GM12878 (cell line): ENCODE measurements at regions not wholly inside any gene's neighbourhood (a gene's known extent, or its start where the extent isn't known, plus 50 kb on each side); places are given as distances from the start of the nearest gene placed in this dataset.

ENCODE experiments used
- ATAC-seq: fragments of 200-7000 bp; cut with Tn5 transposase; 3 replicates; pipeline ENCODE4 v1.9.1; 2020; ENCODE audit warnings: mild to moderate bottlenecking, moderate library complexity
- BruUV-seq: library from RNA; stranded (reverse); fragments of 400-500 nt; replicated peaks from 2 replicates; lab custom pipeline; 2021; lab: Mats Ljungman, UMichigan
- CTCF ChIA-PET: fragments of 300-600 bp; sonication (Branson Sonifier 250); formaldehyde crosslinking; extraction: SDS; loops from one replicate; lab custom pipeline; 2021; ENCODE audit warnings: inconsistent platforms; lab: Yijun Ruan, JAX
- POLR2A ChIA-PET: fragments of 350-600 bp; formaldehyde crosslinking; extraction: SDS; loops from one replicate; lab custom pipeline; 2021; ENCODE audit warnings: inconsistent platforms; lab: Charles Lee
- RAD21 ChIA-PET: fragments of 300-600 bp; sonication (Branson Sonifier 250); formaldehyde crosslinking; loops from one replicate; lab custom pipeline; 2023; ENCODE audit warnings: antibody characterized with exemption; ENCODE audit not compliant: unreplicated experiment; lab: Charles Lee
- SMC1A ChIA-PET: fragments of 300-600 bp; sonication (Branson Sonifier 250); formaldehyde crosslinking; loops from one replicate; lab custom pipeline; 2023; ENCODE audit not compliant: unreplicated experiment, uncharacterized antibody; lab: Charles Lee
- DNase-seq: peaks from one replicate; pipeline ENCODE4 v3.0.0-alpha.2; 2011; ENCODE audit warnings: low read depth, low spot score
- FAIRE-seq: peaks from 3 replicates; lab custom pipeline; 2011; peaks lifted over from hg19 to GRCh38; lab: Jason Lieb, UNC
- H2AFZ ChIP-seq: 2 replicates; pipeline ENCODE4 v1.6.0; 2011; ENCODE audit warnings: low read depth, low read length, control low read depth; ENCODE audit not compliant: control insufficient read depth
- H3K27ac ChIP-seq: 2 replicates; pipeline ENCODE4 v1.5.1; 2011; ENCODE audit warnings: control low read depth; ENCODE audit not compliant: control insufficient read depth, insufficient read depth
- H3K27me3 ChIP-seq, 2 experiments: replicated peaks in 1 of 2; 2 replicates each; pipeline versions ENCODE4 v1.6.0 to v1.6.1; 2011; ENCODE audit warnings: low read length in 1 of 2; ENCODE audit not compliant: control insufficient read depth in 2 of 2, insufficient read depth in 2 of 2
- H3K36me3 ChIP-seq, 2 experiments: 2 replicates each; pipeline ENCODE4 v1.5.1; 2011; ENCODE audit warnings: low read length in 1 of 2; ENCODE audit not compliant: control insufficient read depth in 2 of 2, insufficient read depth in 2 of 2
- H3K4me1 ChIP-seq: 2 replicates; pipeline ENCODE4 v1.6.1; 2011; ENCODE audit warnings: mild to moderate bottlenecking, low read length, moderate library complexity, mixed read lengths; ENCODE audit not compliant: control insufficient read depth, insufficient read depth
- H3K4me2 ChIP-seq: 2 replicates; pipeline ENCODE4 v1.6.0; 2011; ENCODE audit warnings: control low read depth; ENCODE audit not compliant: control insufficient read depth, insufficient read depth
- H3K4me3 ChIP-seq: fragments of 200-600 bp; sonication (generic); 2 replicates; pipeline ENCODE4 v1.5.1; 2016
- H3K79me2 ChIP-seq: 2 replicates; pipeline ENCODE4 v1.6.0; 2011; ENCODE audit warnings: low read length; ENCODE audit not compliant: control insufficient read depth, insufficient read depth
- H3K9ac ChIP-seq: 2 replicates; pipeline ENCODE4 v1.8.0; 2011; ENCODE audit warnings: low read length, control low read depth, mixed read lengths; ENCODE audit not compliant: control insufficient read depth, insufficient read depth
- H3K9me3 ChIP-seq: replicated peaks from 3 replicates; pipeline ENCODE4 v1.5.1; 2011; ENCODE audit warnings: mild to moderate bottlenecking, low read length; ENCODE audit not compliant: control insufficient read depth, insufficient read depth
- H4K20me1 ChIP-seq: 2 replicates; pipeline ENCODE4 v1.6.0; 2011; ENCODE audit not compliant: control insufficient read depth, insufficient read depth
- CBX3 ChIP-seq: fragments of 200-600 bp; sonication (generic); IDR thresholded peaks from 2 replicates; pipeline ENCODE4 v1.6.1; 2016; ENCODE audit warnings: low read depth, borderline replicate concordance
- E2F8 ChIP-seq: fragments of 450-650 bp; IDR thresholded peaks from 2 replicates; pipeline ENCODE4 v1.6.1; 2018; ENCODE audit warnings: mild to moderate bottlenecking, low read depth, moderate library complexity; ENCODE audit not compliant: partially characterized antibody
- KDM1A ChIP-seq: fragments of 200-600 bp; sonication (generic); IDR thresholded peaks from 2 replicates; pipeline ENCODE4 v1.6.1; 2016; ENCODE audit warnings: borderline replicate concordance
- MYB ChIP-seq: fragments of 150-350 bp; IDR thresholded peaks from 2 replicates; pipeline ENCODE4 v1.6.1; 2014; ENCODE audit warnings: mild to moderate bottlenecking, low read depth, low read length, borderline replicate concordance
- NFYB ChIP-seq: IDR thresholded peaks from 2 replicates; pipeline ENCODE4 v1.6.1; 2011; ENCODE audit warnings: low read depth, mild to moderate bottlenecking, low read length, improper control_type of control experiment, moderate library complexity; ENCODE audit not compliant: insufficient read depth
- NR2F1 ChIP-seq: fragments of 450-650 bp; conservative IDR thresholded peaks from 2 replicates; pipeline ENCODE4 v1.6.1; 2017; ENCODE audit warnings: mild to moderate bottlenecking
- PBX3 ChIP-seq: IDR thresholded peaks from 2 replicates; pipeline ENCODE4 v1.6.1; 2011; ENCODE audit warnings: mild to moderate bottlenecking, low read depth, low read length, moderate library complexity; ENCODE audit not compliant: insufficient replicate concordance
- PKNOX1 ChIP-seq: fragments of 450-650 bp; IDR thresholded peaks from 2 replicates; pipeline ENCODE4 v1.6.1; 2016; ENCODE audit warnings: mild to moderate bottlenecking
- RAD21 ChIP-seq: IDR thresholded peaks from 2 replicates; pipeline ENCODE4 v1.6.1; 2011; ENCODE audit warnings: mild to moderate bottlenecking, low read depth, low read length, moderate library complexity; ENCODE audit not compliant: insufficient read depth
- TARDBP ChIP-seq: IDR thresholded peaks from 2 replicates; pipeline ENCODE4 v1.6.1; 2016; ENCODE audit warnings: borderline replicate concordance
- TCF12 ChIP-seq: IDR thresholded peaks from 2 replicates; pipeline ENCODE4 v1.6.1; 2011; ENCODE audit warnings: low read depth, mild to moderate bottlenecking, low read length
- ZBTB11 ChIP-seq: fragments of 450-650 bp; formaldehyde crosslinking; IDR thresholded peaks from 2 replicates; pipeline ENCODE4 v1.5.0; 2022; ENCODE audit warnings: mild to moderate bottlenecking, missing genetic modification characterization
- WGBS: methylation state at CpG from one replicate; pipeline ENCODE4 v1.1.6; 2016; ENCODE audit warnings: low lambda C conversion rate; ENCODE audit not compliant: insufficient replicate concordance, insufficient coverage; ENCODE audit errors: missing lambda C conversion rate; 5-methylcytosine and 5-hydroxymethylcytosine counted together
- in situ Hi-C: fragments of 300-500 bp; cut with MboI; formaldehyde crosslinking; loops from 9 replicates; pipeline ENCODE4 v1.14.3; 2018; ENCODE audit warnings: mixed read lengths
- intact Hi-C: fragments of 100-400 bp; cut with micrococcal nuclease; formaldehyde crosslinking; loops from one replicate; pipeline ENCODE4 v1.14.2; 2022; ENCODE audit not compliant: unreplicated experiment

GRCh38 chr12:118874698-118875548 is 106.4 kb upstream of the SRRM4 start:
- no TSS peak for BruUV-seq
- Histone ChIP-seq H3K4me3 (no peak overlapping the region), H3K4me1 (no peaks in the 10 kb centered on the region), H3K79me2 (no peaks in the 10 kb centered on the region), H4K20me1 (no peaks in the 10 kb centered on the region), H3K36me3 (no peaks in the 10 kb centered on the region), H3K27me3 (no peaks in the 10 kb centered on the region), H3K9me3 (no peaks in the 10 kb centered on the region), H3K4me2 (no peak overlapping the region), H2AFZ (no peak overlapping the region), H3K27ac (no peak overlapping the region), H3K9ac (no peak overlapping the region)
- no peak for DNase-seq
- ATAC-seq: no peak
- intact Hi-C loops (no loop called here), in situ Hi-C loops (no loop called here)
- ChIA-PET CTCF (no interaction called here), POLR2A (no interaction called here), RAD21 (no interaction called here), SMC1A (interaction anchor here (0.6 kb wide), 1 partner anchor 104 kb away, joined by 3 read pairs; no protein-coding TSS in a partner anchor)
- WGBS: 1% methylated on average over 6 of the region's 6 CpGs
- TF ChIP-seq ZBTB11 (CRISPR knock-in tag) (no peak), CBX3 (no peak), TARDBP (no peak), PKNOX1 (peak; percentile 62), PBX3 (peak; percentile 31), NFYB (no peak), RAD21 (no peak), E2F8 (no peak), TCF12 (no peak), MYB (no peak), NR2F1 (no peak), KDM1A (no peak)
- FAIRE-seq: no peak
